Stomach (tissue), 8 donors: ENCODE measurements at regions not wholly inside any gene's neighbourhood (a gene's known extent, or its start where the extent isn't known, plus 50 kb on each side); places are given as distances from the start of the nearest gene placed in this dataset.

Experiments used
- DNase-seq, 2 donors: peaks; one replicate each; pipeline versions ENCODE4 v3.0.0 to v3.0.0-alpha.2; 2013 to 2019
- H3K27ac ChIP-seq, 5 donors: fragments of 200-600 bp in 4 of 5; sonication (generic) in 4 of 5; one replicate each; pipeline ENCODE4 v1.5.1; 2013 to 2019; ENCODE audit warnings: mild to moderate bottlenecking in 1 of 5, moderate library complexity in 1 of 5
- H3K27me3 ChIP-seq, 3 donors: fragments of 200-600 bp; sonication (generic); one replicate each; pipeline ENCODE4 v1.5.1; 2017 to 2019; ENCODE audit warnings: mixed run types in 1 of 3
- H3K36me3 ChIP-seq, 4 donors: fragments of 200-600 bp; sonication (generic); 1 replicate in 3 of 4; 2 replicates in 1 of 4; pipeline ENCODE4 v1.5.1; 2016 to 2019
- H3K4me1 ChIP-seq, 4 donors: fragments of 200-600 bp; sonication (generic); one replicate each; pipeline ENCODE4 v1.5.1; 2016 to 2019
- H3K4me3 ChIP-seq, 4 donors: fragments of 200-600 bp; sonication (generic) in 3 of 4; one replicate each; pipeline ENCODE4 v1.5.1; 2016 to 2019; ENCODE audit warnings: mild to moderate bottlenecking in 1 of 4
- H3K9me3 ChIP-seq, 4 donors: fragments of 200-600 bp; sonication (generic); one replicate each; pipeline ENCODE4 v1.5.1; 2016 to 2019
- EP300 ChIP-seq: sonication (generic); formaldehyde crosslinking; IDR thresholded peaks from one replicate; pipeline ENCODE4 v1.6.1; 2017; ENCODE audit warnings: antibody characterized with exemption
- POLR2A ChIP-seq, 4 donors: fragments of 450-650 bp; IDR thresholded peaks; one replicate each; pipeline ENCODE4 v1.6.1; 2016; ENCODE audit warnings: antibody characterized with exemption in 4 of 4, control low read depth in 2 of 4, mild to moderate bottlenecking in 1 of 4, moderate library complexity in 1 of 4
- POLR2AphosphoS5 ChIP-seq, 3 donors: sonication (generic); formaldehyde crosslinking; IDR thresholded peaks; one replicate each; pipeline ENCODE4 v1.6.1; 2016; ENCODE audit warnings: antibody characterized with exemption in 3 of 3
- WGBS, 5 donors: extraction: QIAGEN DNeasy Blood & Tissue Kit in 3 of 5; methylation state at CpG; one replicate each; pipeline versions ENCODE4 v1.1.5 to v1.1.7; 2013 to 2018; 5-methylcytosine and 5-hydroxymethylcytosine counted together
- intact Hi-C: fragments of 100-400 bp; cut with DNase I; formaldehyde crosslinking; loops from one replicate; pipeline ENCODE4 v1.15.1; 2023; ENCODE audit warnings: low total_unique reads
- TF ChIP-seq, protein P1 (sequence below), 7 experiments: fragments of 450-650 bp in 4 of 7; fragments of 200-600 bp in 3 of 7; sonication (generic) in 3 of 7; IDR thresholded peaks; one replicate each; pipeline ENCODE4 v1.5.1; 2016 to 2019; ENCODE audit warnings: antibody characterized with exemption in 7 of 7, control low read depth in 2 of 7, mild to moderate bottlenecking in 1 of 7
- donor health status: healthy with polysubstance abuse.
- donor health status: Bipolar disorder and iron deficiency.
- donor health status: healthy.

DNA sequence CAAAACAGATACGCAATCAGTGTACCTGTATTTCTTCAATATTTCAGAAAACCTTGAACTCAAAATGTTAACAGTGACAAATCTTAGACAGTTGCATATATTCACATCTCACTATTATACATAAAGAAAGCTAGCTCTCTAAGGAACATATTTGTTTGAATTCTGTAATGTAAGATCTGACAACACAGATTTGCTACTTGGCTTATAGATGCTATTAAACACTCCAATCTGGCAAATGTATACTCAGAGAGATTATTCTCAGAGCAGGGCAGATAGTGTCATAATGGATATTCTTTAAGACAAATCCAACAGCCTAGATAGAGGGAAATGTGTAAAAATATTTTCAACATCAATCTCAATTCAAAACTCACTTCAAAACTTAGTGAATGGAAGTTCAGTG lies 794.5 kb upstream of the CDH9 start:
- Histone ChIP-seq H3K27me3 (no peaks in the 10 kb centered on the region), H3K36me3 (no peaks in the 10 kb centered on the region), H3K4me3 (no peak overlapping the region), H3K9me3 (peaks cover 0 to 6% (median 0%) of the 10 kb centered on the region in 4 donors), H3K27ac (no peak overlapping the region), H3K4me1 (no peaks in the 10 kb centered on the region)
- TF ChIP-seq POLR2A (IDR thresholded peaks at IDR 0.05) (no peak), EP300 (no peak), POLR2AphosphoS5 (IDR thresholded peaks at IDR 0.05) (no peak)
- TF ChIP-seq, protein P1, sequence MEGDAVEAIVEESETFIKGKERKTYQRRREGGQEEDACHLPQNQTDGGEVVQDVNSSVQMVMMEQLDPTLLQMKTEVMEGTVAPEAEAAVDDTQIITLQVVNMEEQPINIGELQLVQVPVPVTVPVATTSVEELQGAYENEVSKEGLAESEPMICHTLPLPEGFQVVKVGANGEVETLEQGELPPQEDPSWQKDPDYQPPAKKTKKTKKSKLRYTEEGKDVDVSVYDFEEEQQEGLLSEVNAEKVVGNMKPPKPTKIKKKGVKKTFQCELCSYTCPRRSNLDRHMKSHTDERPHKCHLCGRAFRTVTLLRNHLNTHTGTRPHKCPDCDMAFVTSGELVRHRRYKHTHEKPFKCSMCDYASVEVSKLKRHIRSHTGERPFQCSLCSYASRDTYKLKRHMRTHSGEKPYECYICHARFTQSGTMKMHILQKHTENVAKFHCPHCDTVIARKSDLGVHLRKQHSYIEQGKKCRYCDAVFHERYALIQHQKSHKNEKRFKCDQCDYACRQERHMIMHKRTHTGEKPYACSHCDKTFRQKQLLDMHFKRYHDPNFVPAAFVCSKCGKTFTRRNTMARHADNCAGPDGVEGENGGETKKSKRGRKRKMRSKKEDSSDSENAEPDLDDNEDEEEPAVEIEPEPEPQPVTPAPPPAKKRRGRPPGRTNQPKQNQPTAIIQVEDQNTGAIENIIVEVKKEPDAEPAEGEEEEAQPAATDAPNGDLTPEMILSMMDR (IDR thresholded peaks at IDR 0.05) = no peak
- WGBS, 5 donors = 70 to 95% (median 90%) methylated on average over 1 of the region's 1 CpG
- intact Hi-C loops = no loop called here
- DNase-seq = no peak

DNA sequence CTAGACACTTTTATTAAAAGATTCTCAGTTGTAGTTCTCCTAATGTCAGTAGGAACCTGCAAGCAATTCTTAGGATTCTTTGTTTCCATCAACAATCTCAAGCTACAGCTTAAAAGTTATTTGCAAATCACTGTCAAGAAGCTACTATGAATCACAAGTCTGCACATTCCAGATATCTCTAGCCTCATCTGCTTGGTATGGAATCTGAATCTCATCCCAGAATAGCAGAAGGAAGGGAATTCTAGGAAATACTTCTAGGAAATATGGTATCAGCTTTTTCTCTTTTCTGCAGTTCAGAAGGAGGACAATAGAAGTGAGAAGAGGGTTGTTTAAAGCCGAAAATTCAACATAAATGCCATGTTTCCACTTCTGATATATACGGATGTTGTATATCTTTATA lies 792.2 kb upstream of the CDH9 start:
- TF ChIP-seq EP300 (no peak), POLR2AphosphoS5 (IDR thresholded peaks at IDR 0.05) (no peak), POLR2A (IDR thresholded peaks at IDR 0.05) (no peak)
- TF ChIP-seq, protein P1 (IDR thresholded peaks at IDR 0.05) = no peak
- Histone ChIP-seq H3K4me3 (no peak overlapping the region), H3K4me1 (no peaks in the 10 kb centered on the region), H3K27me3 (no peaks in the 10 kb centered on the region), H3K9me3 (no peaks in the 10 kb centered on the region), H3K36me3 (no peaks in the 10 kb centered on the region), H3K27ac (no peak overlapping the region)
- WGBS, 5 donors = 74 to 92% (median 86%) methylated on average over 2 of the region's 2 CpGs
- DNase-seq = no peak
- intact Hi-C loops = no loop called here

DNA sequence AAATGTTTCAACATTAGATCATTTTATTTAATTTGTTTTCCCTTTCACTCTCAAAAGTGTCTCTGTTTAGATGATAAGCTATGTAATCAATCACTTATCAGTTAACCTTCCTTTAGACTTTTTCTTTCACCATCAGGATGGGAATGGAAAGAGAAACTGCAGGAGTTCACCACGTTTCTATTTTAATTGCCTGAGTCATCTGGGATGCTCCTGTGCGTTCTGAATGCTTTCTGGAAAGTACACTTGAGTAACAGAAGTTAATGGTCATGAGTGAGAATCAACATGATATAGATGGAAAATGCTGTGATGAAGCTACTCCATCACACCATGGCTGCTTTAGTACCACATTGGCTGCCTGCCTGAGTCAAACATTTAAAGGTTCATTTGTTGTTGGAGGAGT lies 783.3 kb upstream of the CDH9 start:
- no peaks in the 10 kb centered on the region for H3K36me3 ChIP-seq
- H3K27ac ChIP-seq = no peak overlapping the region
- intact Hi-C loops = no loop called here
- no peaks in the 10 kb centered on the region for H3K27me3 ChIP-seq
- H3K4me3 ChIP-seq = no peak overlapping the region
- no peaks in the 10 kb centered on the region for H3K9me3 ChIP-seq
- 21 to 34% (median 32%) methylated on average over 2 of the region's 2 CpGs for WGBS, 5 donors
- TF ChIP-seq EP300 = no peak
- DNase-seq = no peak
- no peaks in the 10 kb centered on the region for H3K4me1 ChIP-seq

DNA sequence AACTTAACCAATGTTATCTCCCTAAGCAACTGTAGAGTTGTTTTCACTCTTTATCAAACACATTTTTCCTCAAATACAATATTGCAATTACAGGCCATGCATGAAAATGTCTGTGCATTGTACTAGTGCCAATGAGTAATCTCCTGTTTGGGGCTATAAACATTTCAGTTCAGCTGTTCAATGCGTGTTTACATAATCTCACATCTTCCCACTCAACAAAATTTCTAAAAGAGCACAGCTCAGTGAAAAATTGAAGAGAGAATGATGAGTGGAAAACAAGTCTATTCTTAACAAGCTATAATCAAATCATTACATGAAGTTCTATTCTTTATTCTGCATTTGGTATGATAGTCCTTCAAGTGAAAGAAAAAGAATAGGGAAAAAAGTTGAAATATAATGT lies 780.5 kb upstream of the CDH9 start:
- Histone ChIP-seq H3K36me3 (no peaks in the 10 kb centered on the region), H3K4me3 (no peak overlapping the region), H3K4me1 (no peaks in the 10 kb centered on the region), H3K27me3 (no peaks in the 10 kb centered on the region), H3K27ac (no peak overlapping the region), H3K9me3 (peaks cover 0 to 6% (median 1%) of the 10 kb centered on the region in 4 donors)
- 52 to 63% (median 60%) methylated on average over 1 of the region's 1 CpG for WGBS, 5 donors
- TF ChIP-seq POLR2A (IDR thresholded peaks at IDR 0.05) (no peak), POLR2AphosphoS5 (IDR thresholded peaks at IDR 0.05) (no peak)
- intact Hi-C loops = no loop called here
- DNase-seq = no peak

DNA sequence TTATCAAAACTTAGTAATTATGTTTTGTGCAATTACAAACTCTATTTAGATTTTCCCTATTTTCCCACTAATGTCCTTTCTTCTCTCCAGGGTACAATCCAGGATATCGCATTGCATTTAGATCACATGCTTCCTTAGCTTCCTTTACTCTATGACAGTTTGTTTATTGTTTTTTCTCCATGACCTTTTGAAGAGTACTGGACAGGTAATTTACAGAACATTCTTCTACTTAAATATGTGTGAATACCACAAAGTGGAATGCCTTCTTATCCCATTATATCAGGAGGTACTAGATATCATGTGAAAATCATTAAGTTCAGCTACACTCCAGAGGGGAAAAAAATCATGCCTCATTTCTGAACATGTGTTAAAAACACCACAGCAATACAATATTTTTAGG lies 776.6 kb upstream of the CDH9 start:
- Histone ChIP-seq H3K27me3 (no peaks in the 10 kb centered on the region), H3K36me3 (no peaks in the 10 kb centered on the region), H3K9me3 (peaks cover 0 to 6% (median 1%) of the 10 kb centered on the region in 4 donors), H3K4me3 (no peak overlapping the region), H3K27ac (no peak overlapping the region), H3K4me1 (no peaks in the 10 kb centered on the region)
- no peak for TF ChIP-seq POLR2AphosphoS5 (IDR thresholded peaks at IDR 0.05)
- TF ChIP-seq, protein P1 (IDR thresholded peaks at IDR 0.05) = no peak
- TF ChIP-seq EP300 = no peak
- no peak for TF ChIP-seq POLR2A (IDR thresholded peaks at IDR 0.05)
- 0% methylated on average over 1 of the region's 1 CpG for WGBS, 5 donors
- intact Hi-C loops = no loop called here
- no peak for DNase-seq
